Bronchial epithelial cell (primary cell): ENCODE measurements at regions not wholly inside any gene's neighbourhood (a gene's known extent, or its start where the extent isn't known, plus 50 kb on each side); places are given as distances from the start of the nearest gene placed in this dataset.

Source experiments
- DNase-seq: peaks from one replicate; pipeline ENCODE4 v3.0.0-alpha.2; 2010; ENCODE audit warnings: low read depth
- FAIRE-seq: peaks from 2 replicates; lab custom pipeline; 2011; peaks lifted over from hg19 to GRCh38; lab: Jason Lieb, UNC
- H3K27me3 ChIP-seq: 2 replicates; pipeline ENCODE4 v1.5.1; 2011; ENCODE audit warnings: low read length; ENCODE audit not compliant: control insufficient read depth, insufficient read depth
- H3K36me3 ChIP-seq: 2 replicates; pipeline ENCODE4 v1.5.1; 2011; ENCODE audit warnings: low read length; ENCODE audit not compliant: control insufficient read depth, insufficient read depth
- H3K4me3 ChIP-seq: 2 replicates; pipeline ENCODE4 v1.5.1; 2011; ENCODE audit warnings: mild to moderate bottlenecking, low read depth, low read length, control low read depth
- CTCF ChIP-seq: IDR thresholded peaks from 2 replicates; pipeline ENCODE4 v1.5.1; 2011; ENCODE audit warnings: mild to moderate bottlenecking, moderate library complexity, low read length, control low read depth, inconsistent platforms; ENCODE audit not compliant: insufficient read depth, severe bottlenecking

- FAIRE-seq (no peak), DNase-seq (no peak)
- TF ChIP-seq CTCF, result no peak
- Histone ChIP-seq H3K27me3 (peaks cover 26% of the 10 kb centered on the region), H3K36me3 (no peaks in the 10 kb centered on the region), H3K4me3 (no peak overlapping the region)
These were observed 170.2 kb upstream of the PMEPA1 start for GRCh38 chr20:57879779-57880570.

- no peaks in the 10 kb centered on the region for H3K36me3 ChIP-seq
- DNase-seq, result no peak
- no peak overlapping the region for H3K4me3 ChIP-seq
- no peak for FAIRE-seq
- peaks cover 22% of the 10 kb centered on the region for H3K27me3 ChIP-seq
- no peak for TF ChIP-seq CTCF
These were observed 169.6 kb upstream of the PMEPA1 start for GRCh38 chr20:57879437-57879778.

GRCh38 chr20:57878786-57879424 lies 169.1 kb upstream of the PMEPA1 start:
- no peak for FAIRE-seq
- peaks cover 22% of the 10 kb centered on the region for H3K27me3 ChIP-seq

GRCh38 chr20:57877995-57878394 lies 168.2 kb upstream of the PMEPA1 start:
- TF ChIP-seq CTCF, result no peak
- no peak for DNase-seq
- no peaks in the 10 kb centered on the region for H3K36me3 ChIP-seq
- peaks cover 22% of the 10 kb centered on the region for H3K27me3 ChIP-seq
- H3K4me3 ChIP-seq, result no peak overlapping the region
- no peak for FAIRE-seq

More at GRCh38 chr20:57878786-57879424, 169.1 kb upstream of the PMEPA1 start:
- no peak for TF ChIP-seq CTCF
- Histone ChIP-seq H3K4me3 (no peak overlapping the region), H3K36me3 (no peaks in the 10 kb centered on the region)
- no peak for DNase-seq

GRCh38 chr20:57877131-57877824 lies 167.5 kb upstream of the PMEPA1 start:
- Histone ChIP-seq H3K36me3 (no peaks in the 10 kb centered on the region), H3K27me3 (peaks cover 22% of the 10 kb centered on the region), H3K4me3 (no peak overlapping the region)
- no peak for DNase-seq
- no peak for TF ChIP-seq CTCF
- FAIRE-seq, result no peak
